ENCODE measurements at regions not wholly inside any gene's neighbourhood (a gene's known extent, or its start where the extent isn't known, plus 50 kb on each side); places are given as distances from the start of the nearest gene placed in this dataset.

GRCh38 chr3:72247645-72248388, 462.9 kb upstream of the PROK2 start:
- no peak for DNase-seq (ENCODE audit: low read depth)
- no peak for TF ChIP-seq CTCF (IDR thresholded peaks at IDR 0.05; ENCODE audit: control insufficient read depth, insufficient read depth, low read depth, low read length, missing control alignments)
- no peak overlapping the region for H3K4me3 ChIP-seq (ENCODE audit: control insufficient read depth, low read depth, low read length)

GRCh38 chr3:72247126-72247525, 462.2 kb upstream of the PROK2 start:
- DNase-seq (ENCODE audit: low read depth), result no peak
- no peak overlapping the region for H3K4me3 ChIP-seq (ENCODE audit: control insufficient read depth, low read depth, low read length)
- TF ChIP-seq CTCF (IDR thresholded peaks at IDR 0.05; ENCODE audit: control insufficient read depth, insufficient read depth, low read depth, low read length, missing control alignments), result no peak

- no peak for TF ChIP-seq CTCF (IDR thresholded peaks at IDR 0.05; ENCODE audit: control insufficient read depth, insufficient read depth, low read depth, low read length, missing control alignments)
- no peak for DNase-seq (ENCODE audit: low read depth)
- H3K4me3 ChIP-seq (ENCODE audit: control insufficient read depth, low read depth, low read length), result no peak overlapping the region
These were observed 461.7 kb upstream of the PROK2 start for GRCh38 chr3:72246685-72247084.

DNA sequence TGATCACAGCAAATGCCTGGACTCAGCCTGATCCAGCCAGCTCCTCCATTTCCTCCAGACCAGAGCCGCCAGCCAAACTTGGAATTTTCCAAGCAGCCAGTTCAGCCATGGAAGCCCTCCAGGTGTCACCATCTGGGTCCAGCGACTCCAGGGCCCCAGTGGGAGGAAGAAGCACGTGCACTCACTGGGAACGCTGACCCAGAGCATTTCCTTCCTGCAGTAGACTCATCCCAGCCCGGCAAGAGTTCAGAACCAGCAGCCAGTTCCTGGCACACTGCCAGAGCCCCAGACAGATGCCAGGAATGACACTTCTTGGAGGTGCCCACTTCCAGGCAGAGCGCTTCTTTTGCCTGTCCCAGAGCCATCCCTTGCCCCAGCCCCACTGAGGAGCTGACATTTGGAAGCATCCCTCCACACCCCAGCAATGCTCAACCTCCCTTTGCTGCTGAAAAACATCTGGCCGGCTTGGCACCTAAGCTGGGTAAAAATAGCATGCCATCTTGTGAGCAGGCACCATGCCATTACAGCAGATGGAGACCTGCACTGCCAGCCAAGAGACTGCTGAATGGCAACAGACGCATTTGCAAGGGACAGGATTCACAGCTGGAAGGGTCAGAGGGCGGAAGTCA, 460.3 kb upstream of the PROK2 start:
- H3K4me3 ChIP-seq (ENCODE audit: control insufficient read depth, low read depth, low read length), result no peak overlapping the region
- DNase-seq (ENCODE audit: low read depth), result no peak

GRCh38 chr3:72244396-72244795, 459.4 kb upstream of the PROK2 start:
- DNase-seq (ENCODE audit: low read depth), result no peak
- H3K4me3 ChIP-seq (ENCODE audit: control insufficient read depth, low read depth, low read length), result no peak overlapping the region
- TF ChIP-seq CTCF (IDR thresholded peaks at IDR 0.05; ENCODE audit: control insufficient read depth, insufficient read depth, low read depth, low read length, missing control alignments), result no peak

More for the DNA sequence above, 460.3 kb upstream of the PROK2 start:
- no peak for TF ChIP-seq CTCF (IDR thresholded peaks at IDR 0.05; ENCODE audit: control insufficient read depth, insufficient read depth, low read depth, low read length, missing control alignments)

DNA sequence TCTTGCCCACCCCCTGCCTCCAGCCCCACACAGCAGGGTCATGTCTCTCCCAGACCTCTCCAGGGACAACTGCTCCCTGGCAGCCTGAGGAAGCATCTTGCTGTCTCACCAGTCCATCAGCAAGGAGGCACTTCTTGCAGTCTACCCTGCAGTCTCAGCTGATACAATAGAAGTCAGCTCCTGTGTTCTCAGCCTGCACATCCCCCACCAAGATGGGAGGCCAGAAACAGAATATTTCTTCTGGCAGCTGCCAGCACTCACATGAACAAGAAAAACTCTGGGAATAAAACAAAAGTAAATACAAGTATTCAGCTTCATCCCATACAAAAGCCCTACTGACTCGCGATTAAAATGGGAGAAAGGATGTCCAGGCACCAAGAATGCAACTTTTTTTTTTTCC, 457.4 kb upstream of the PROK2 start:
- DNase-seq (ENCODE audit: low read depth), result no peak
- no peak overlapping the region for H3K4me3 ChIP-seq (ENCODE audit: control insufficient read depth, low read depth, low read length)
- TF ChIP-seq CTCF (IDR thresholded peaks at IDR 0.05; ENCODE audit: control insufficient read depth, insufficient read depth, low read depth, low read length, missing control alignments), result no peak

Measured in AG09309 (cell line).